GM21528 (cell line): ENCODE measurements at regions not wholly inside any gene's neighbourhood (a gene's known extent, or its start where the extent isn't known, plus 50 kb on each side); places are given as distances from the start of the nearest gene placed in this dataset.

ENCODE experiments used
- ATAC-seq: cut with Tn5 transposase; IDR thresholded peaks from one replicate; pipeline ENCODE4 v1.9.1; 2021; ENCODE audit warnings: mild to moderate bottlenecking, moderate library complexity; ENCODE audit not compliant: unreplicated experiment, low FRiP score

DNA sequence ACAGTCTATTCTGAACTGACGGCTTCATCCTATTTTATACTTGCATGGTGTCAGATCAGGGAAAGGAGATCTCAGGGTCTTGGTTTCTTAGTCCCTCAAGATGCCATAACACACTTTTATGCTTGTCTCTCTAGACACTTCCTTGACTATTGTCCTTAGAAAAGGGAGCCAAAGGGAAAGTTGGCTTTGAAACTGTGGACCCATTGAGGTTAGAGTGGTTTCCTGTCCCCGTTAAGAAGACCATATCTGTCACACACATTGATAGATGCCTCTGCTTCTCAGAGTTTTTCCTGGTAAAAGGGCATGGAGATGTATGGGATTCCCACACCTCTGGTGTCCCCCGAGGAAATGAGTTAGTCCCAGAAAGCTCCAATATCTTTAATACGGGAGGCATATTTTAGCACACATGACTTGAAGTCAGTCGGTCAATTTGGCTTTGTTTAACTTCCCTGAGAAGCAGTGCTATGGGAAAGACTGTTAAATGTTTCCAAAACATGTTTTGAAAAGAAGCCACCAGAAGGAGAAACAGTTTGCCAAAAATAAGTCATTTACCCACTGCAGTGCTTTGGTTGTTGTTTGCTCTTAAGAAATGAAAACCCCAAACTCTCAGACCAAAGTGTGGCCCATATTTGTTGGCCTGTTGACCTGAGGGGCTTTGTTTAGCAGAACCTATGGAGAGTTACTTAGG, 133.4 kb upstream of the CXCR4 start:
- no peak for ATAC-seq

GRCh38 chr2:136250131-136250530, 132.2 kb upstream of the CXCR4 start:
- ATAC-seq: no peak

DNA sequence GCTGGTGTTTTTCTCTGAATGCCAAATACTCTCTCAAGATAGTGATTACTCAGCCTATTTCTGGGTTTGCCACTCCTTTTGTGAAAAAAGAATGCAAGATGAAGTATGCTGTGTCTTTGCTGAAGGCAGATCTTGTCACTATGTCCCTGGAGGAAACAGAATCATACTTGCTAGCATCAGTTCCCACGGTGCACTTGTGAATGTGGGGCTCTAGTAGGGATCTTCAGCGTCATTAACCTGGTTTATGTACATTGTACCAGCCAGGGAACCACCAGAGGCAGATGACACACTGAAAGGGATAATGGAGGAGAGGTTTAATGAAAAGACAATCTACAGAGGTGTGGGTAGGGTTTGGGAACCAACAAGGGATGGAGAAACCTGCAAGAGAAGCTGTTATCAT, 131.0 kb upstream of the CXCR4 start:
- no peak for ATAC-seq

DNA sequence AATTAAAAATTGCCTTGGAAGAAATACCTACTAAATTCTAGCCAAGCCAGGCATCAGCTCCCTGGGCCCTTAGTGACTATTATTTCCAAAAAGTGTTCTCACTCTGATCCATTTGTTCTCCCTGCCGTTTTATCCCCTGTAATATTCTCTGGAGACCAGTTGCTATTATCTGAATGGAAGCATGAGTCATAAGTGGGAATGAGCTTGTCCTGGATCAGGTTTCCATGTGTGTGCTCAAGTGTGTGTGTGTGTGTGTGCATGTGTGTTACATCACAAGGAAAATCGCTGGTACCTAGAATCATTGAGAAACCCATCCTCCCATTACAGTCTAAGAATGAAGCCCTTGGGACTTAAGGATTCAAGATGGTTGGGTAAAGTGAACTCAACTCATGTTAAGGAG, 130.3 kb upstream of the CXCR4 start:
- no peak for ATAC-seq

DNA sequence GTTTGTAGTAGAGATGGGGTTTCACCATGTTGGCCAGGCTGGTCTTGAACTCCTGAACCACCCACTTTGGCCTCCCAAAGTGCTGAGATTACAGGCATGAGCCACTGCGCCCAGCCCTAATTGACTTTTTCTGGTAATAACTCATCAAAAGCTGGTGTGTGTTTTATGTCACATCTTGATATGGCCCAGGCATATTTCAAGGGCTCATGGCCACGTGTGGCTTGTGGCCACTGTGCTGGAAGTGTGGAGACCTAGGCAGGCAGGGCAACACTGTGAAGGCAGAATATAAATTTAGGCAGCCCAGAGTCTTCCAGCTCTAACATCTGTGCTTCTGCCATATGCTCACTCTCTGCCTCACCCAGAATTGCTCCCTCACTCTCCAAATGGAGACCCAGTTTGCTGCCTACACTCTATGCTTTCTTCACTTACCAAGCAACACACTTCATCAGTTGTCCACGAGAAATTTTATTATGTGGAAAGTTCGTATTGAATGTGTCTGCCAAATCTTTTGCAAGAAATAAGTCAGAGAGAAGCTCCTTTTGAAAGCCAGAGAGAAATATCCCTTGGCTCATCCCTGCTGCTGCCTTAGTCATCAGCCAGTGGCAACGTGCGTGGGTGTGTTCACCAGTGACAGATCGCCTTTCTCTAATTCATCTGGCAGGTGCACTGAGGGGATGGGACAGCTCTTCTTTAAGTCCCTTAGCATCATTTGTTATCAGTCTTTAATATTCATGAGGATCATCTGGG, 129.4 kb upstream of the CXCR4 start:
- ATAC-seq: no peak

DNA sequence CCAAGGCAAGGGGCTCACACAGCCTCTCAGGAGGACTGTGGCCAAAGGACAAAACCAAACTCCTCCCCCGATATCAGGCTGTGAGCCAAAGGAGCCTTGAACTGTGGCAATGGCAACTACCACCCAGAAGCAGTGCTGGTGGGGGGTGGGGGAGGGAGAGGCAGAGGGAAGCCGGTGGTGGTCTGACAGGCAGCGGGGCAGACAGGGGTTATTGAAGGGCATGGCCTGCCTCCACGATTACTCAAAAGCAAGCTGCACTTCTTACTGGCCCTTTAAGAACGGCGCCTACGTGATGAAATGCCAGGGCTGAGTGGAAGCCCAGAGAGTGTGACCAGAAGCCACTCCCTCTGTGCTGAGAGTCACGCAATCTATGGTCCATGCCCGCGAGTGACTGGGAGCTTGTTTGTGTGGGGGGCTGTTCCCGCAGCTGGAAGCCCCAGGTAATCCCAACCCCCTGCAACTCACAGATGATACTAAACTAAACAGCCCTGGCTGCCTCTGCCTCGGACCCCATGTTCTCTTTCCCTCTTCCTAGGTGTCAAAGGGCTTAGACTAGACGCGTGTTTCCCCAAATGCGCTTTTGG, 128.2 kb upstream of the CXCR4 start:
- ATAC-seq: no peak

GRCh38 chr2:136245211-136245610, 127.3 kb upstream of the CXCR4 start:
- no peak for ATAC-seq

GRCh38 chr2:136244536-136244885, 126.6 kb upstream of the CXCR4 start:
- no peak for ATAC-seq

DNA sequence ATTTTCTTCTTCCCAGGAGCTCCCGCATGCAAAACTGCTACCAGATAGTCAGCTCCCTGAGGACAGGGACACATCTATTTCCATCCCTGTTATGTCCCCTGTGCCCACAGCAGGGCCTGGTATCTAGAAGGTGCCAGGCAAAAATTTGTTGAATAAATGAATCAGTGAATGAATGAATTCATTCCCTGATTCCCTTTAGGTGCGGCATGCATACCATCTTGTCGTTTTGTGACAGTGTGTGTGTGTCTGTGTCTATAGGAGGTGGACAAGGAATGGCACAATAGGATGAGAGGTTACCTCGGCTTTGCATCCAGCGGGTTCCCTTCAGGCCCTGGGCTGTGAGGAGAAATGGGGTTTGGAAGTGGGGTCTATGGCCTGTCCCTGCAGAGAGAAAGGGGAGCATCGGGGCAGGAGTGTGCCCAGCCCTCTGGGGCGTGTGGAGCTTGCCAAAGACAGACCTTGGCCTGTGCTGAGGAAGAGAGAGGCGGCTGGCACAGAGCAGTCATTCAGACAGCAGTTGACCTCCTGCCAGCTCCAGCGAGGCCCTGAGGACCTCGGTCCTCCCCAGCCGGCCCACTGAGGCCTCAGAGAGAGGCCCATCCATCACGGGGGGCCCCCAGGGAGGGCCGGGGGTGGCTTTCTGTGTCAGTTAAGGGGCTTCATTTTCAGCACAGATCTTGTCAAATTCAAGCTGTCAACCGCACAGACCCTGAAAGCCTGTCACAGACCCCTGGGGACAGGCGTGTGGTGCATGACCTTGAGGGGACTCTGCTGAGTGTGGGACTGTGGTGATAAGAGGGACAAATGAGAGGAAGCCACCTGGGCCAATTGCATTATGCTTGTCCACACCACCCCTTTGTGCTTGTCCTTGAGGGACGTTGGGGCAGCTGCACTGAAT, 125.9 kb upstream of the CXCR4 start:
- ATAC-seq: no peak

GRCh38 chr2:136242687-136243277, 124.8 kb upstream of the CXCR4 start:
- no peak for ATAC-seq

GRCh38 chr2:136242100-136242499, 124.2 kb upstream of the CXCR4 start:
- ATAC-seq: no peak

GRCh38 chr2:136239079-136239685, 121.2 kb upstream of the CXCR4 start:
- no peak for ATAC-seq

DNA sequence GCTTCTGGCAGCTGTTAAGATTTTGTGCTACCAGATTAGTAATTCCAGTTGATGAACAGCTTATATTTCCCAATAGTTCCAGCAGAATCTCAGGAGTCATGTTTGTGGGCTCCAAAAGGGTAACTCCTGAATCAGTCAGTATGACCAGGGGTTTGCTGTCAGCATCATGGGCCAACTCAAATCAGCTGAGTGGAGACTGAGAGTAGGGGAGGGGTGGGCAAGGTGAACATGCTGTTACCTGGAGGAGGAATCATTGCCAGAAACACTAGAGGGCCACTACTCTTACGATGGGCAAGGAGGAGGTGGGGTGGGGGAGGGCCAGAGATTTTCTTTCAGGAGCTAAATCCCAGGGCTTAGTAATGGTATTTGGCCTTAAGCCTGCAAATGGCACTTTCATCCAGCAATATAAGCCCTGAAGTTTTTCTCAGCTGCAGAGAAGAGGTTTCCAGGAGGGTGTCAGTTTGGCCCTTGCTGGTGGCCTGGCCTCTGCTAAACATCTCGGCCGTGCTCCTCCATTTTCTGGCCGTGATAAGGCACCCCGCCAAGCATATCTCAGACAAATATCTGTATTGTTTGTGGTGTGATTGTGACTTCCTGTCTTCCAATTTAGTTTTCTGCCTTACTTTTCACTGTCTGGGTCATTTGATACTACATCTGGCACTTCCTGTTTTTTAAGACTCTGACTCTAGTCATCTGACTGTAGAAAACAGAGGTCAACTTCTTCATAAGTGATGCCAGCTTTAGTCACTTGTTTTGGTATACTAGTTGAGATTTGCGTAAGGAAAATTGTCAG, 120.5 kb upstream of the CXCR4 start:
- ATAC-seq: peak; percentile 80

DNA sequence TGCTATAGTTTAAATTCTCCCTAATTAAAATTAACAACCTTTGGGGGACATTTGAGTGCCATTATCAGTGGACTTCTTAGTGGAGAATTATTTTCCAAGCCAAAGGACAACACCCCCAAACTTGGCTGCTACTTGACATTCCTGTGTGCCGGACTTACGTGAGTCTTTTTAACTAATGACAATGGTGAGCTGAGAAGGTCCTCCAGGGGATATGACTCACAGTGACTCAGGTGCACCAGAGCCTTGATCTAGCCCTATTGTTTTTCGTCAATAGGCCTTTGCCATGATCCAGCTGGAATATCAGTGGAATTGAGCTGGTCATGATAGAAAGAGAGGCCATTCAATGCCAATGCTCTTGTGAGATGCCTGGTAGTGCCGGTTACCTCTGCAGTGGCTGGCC, 118.1 kb upstream of the CXCR4 start:
- no peak for ATAC-seq

GRCh38 chr2:136235546-136235945, 117.6 kb upstream of the CXCR4 start:
- ATAC-seq: no peak

GRCh38 chr2:136234261-136234660, 116.3 kb upstream of the CXCR4 start:
- ATAC-seq: no peak

- ATAC-seq: no peak
Measured at GRCh38 chr2:136233298-136233697, 115.3 kb upstream of the CXCR4 start.

GRCh38 chr2:136232456-136233172, 114.7 kb upstream of the CXCR4 start:
- no peak for ATAC-seq

- no peak for ATAC-seq
Measured at GRCh38 chr2:136230464-136230863, 112.5 kb upstream of the CXCR4 start.
